H1 (cell line): ENCODE measurements at regions not wholly inside any gene's neighbourhood (a gene's known extent, or its start where the extent isn't known, plus 50 kb on each side); places are given as distances from the start of the nearest gene placed in this dataset.

Experiments used
- MAX ChIP-seq: IDR thresholded peaks from 2 replicates; pipeline ENCODE4 v1.6.1; 2012; ENCODE audit warnings: inconsistent platforms
- TF ChIP-seq, protein P1 (sequence below): IDR thresholded peaks from 2 replicates; pipeline ENCODE4 v1.6.1; 2011; ENCODE audit warnings: low read length, improper control_type of control experiment

DNA sequence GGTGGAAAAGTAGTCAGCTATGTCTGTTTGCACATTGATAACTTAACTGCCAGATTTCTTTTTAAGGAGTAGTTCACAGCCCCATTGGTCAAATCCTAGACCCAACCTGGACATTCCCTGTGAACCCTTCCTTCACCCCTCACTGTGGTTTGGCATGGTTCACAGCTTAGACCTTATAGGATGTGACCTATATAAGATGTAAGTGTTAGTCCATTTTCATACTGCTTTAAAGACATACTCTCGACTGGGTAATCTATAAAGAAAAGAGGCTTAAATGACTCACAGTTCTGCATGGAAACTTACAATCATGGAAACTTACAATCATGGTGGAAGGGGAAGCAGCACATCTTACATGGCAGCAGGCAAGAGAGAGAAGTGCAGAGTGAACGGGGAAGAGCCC lies 1066.2 kb downstream of the TTLL7 start:
- TF ChIP-seq MAX: no peak
- TF ChIP-seq, protein P1, sequence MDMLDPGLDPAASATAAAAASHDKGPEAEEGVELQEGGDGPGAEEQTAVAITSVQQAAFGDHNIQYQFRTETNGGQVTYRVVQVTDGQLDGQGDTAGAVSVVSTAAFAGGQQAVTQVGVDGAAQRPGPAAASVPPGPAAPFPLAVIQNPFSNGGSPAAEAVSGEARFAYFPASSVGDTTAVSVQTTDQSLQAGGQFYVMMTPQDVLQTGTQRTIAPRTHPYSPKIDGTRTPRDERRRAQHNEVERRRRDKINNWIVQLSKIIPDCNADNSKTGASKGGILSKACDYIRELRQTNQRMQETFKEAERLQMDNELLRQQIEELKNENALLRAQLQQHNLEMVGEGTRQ: no peak
